SJCRH30 (cell line): ENCODE measurements at regions not wholly inside any gene's neighbourhood (a gene's known extent, or its start where the extent isn't known, plus 50 kb on each side); places are given as distances from the start of the nearest gene placed in this dataset.
"Not testable (repeated sequence)": the region's sequence is repeated elsewhere in the genome, so short reads cannot be mapped to it uniquely, and the experiment has no call there.

ENCODE experiments used
- DNase-seq, 2 experiments: peaks; one replicate each; pipeline ENCODE4 v3.0.0-alpha.2; 2015 to 2020
- H3K27ac ChIP-seq: fragments of 250-450 bp; sonication (Bioruptor Pico); 2 replicates; pipeline ENCODE4 v1.5.1; 2020; ENCODE audit warnings: mild to moderate bottlenecking, moderate library complexity
- H3K27me3 ChIP-seq: fragments of 250-450 bp; sonication (Bioruptor Pico); 2 replicates; pipeline ENCODE4 v1.5.1; 2020; ENCODE audit warnings: mild to moderate bottlenecking, moderate library complexity
- H3K36me3 ChIP-seq: fragments of 250-450 bp; sonication (Bioruptor Pico); 2 replicates; pipeline ENCODE4 v1.5.1; 2020; ENCODE audit warnings: mild to moderate bottlenecking, moderate library complexity
- H3K4me1 ChIP-seq: fragments of 250-450 bp; sonication (Bioruptor Pico); 2 replicates; pipeline ENCODE4 v1.5.1; 2020; ENCODE audit warnings: mild to moderate bottlenecking, moderate library complexity
- H3K4me3 ChIP-seq: fragments of 250-450 bp; sonication (Bioruptor Pico); 2 replicates; pipeline ENCODE4 v1.5.1; 2020; ENCODE audit warnings: mild to moderate bottlenecking, moderate library complexity
- H3K9me3 ChIP-seq: fragments of 250-450 bp; sonication (Bioruptor Pico); replicated peaks from 2 replicates; pipeline ENCODE4 v1.5.1; 2020; ENCODE audit warnings: mild to moderate bottlenecking, moderate library complexity

GRCh38 chr10:118973744-118974143 lies 55.8 kb upstream of the NANOS1 start:
- H3K4me3 ChIP-seq: no peak overlapping the region
- no peaks in the 10 kb centered on the region for H3K36me3 ChIP-seq
- H3K4me1 ChIP-seq: peaks cover 15% of the 10 kb centered on the region
- H3K27me3 ChIP-seq: no peaks in the 10 kb centered on the region
- H3K9me3 ChIP-seq: peaks cover 9% of the 10 kb centered on the region
- H3K27ac ChIP-seq: no peak overlapping the region
- no peak for DNase-seq

- Histone ChIP-seq H3K4me3 (no peak overlapping the region), H3K27me3 (no peaks in the 10 kb centered on the region), H3K4me1 (peaks cover 24% of the 10 kb centered on the region), H3K27ac (no peak overlapping the region), H3K36me3 (no peaks in the 10 kb centered on the region), H3K9me3 (peaks cover 9% of the 10 kb centered on the region)
- DNase-seq: no peak
Measured at GRCh38 chr10:118974951-118975350, 54.6 kb upstream of the NANOS1 start.

GRCh38 chr10:118976219-118976618 lies 53.3 kb upstream of the NANOS1 start:
- H3K9me3 ChIP-seq, H3K27me3 ChIP-seq, H3K27ac ChIP-seq, H3K4me3 ChIP-seq, DNase-seq, H3K36me3 ChIP-seq: not testable (repeated sequence)
- H3K4me1 ChIP-seq: peaks cover 23% of the 10 kb centered on the region

- H3K36me3 ChIP-seq: no peaks in the 10 kb centered on the region
- no peak overlapping the region for H3K4me3 ChIP-seq
- DNase-seq: no peak
- no peaks in the 10 kb centered on the region for H3K27me3 ChIP-seq
- no peak overlapping the region for H3K27ac ChIP-seq
- peaks cover 21% of the 10 kb centered on the region for H3K4me1 ChIP-seq
- H3K9me3 ChIP-seq: peaks cover 9% of the 10 kb centered on the region
Measured at GRCh38 chr10:118977022-118977599, 52.4 kb upstream of the NANOS1 start.

- no peak overlapping the region for H3K4me3 ChIP-seq
- H3K9me3 ChIP-seq: peaks cover 9% of the 10 kb centered on the region
- no peaks in the 10 kb centered on the region for H3K36me3 ChIP-seq
- H3K27ac ChIP-seq: no peak overlapping the region
- DNase-seq: no peak
- H3K27me3 ChIP-seq: no peaks in the 10 kb centered on the region
- peaks cover 26% of the 10 kb centered on the region for H3K4me1 ChIP-seq
Measured at GRCh38 chr10:118977835-118978234, 51.7 kb upstream of the NANOS1 start.

GRCh38 chr10:118978316-118978997 lies 51.1 kb upstream of the NANOS1 start:
- Histone ChIP-seq H3K27me3 (no peaks in the 10 kb centered on the region), H3K4me1 (peaks cover 32% of the 10 kb centered on the region), H3K4me3 (no peak overlapping the region), H3K9me3 (peaks cover 5% of the 10 kb centered on the region), H3K36me3 (no peaks in the 10 kb centered on the region), H3K27ac (no peak overlapping the region)
- DNase-seq: no peak

GRCh38 chr10:118978998-118979350 lies 50.5 kb upstream of the NANOS1 start:
- DNase-seq: no peak
- H3K36me3 ChIP-seq: no peaks in the 10 kb centered on the region
- no peaks in the 10 kb centered on the region; the same call in 1 of the 2 replicates for H3K9me3 ChIP-seq
- H3K27me3 ChIP-seq: no peaks in the 10 kb centered on the region
- peaks cover 34% of the 10 kb centered on the region for H3K4me1 ChIP-seq
- no peak overlapping the region for H3K4me3 ChIP-seq
- no peak overlapping the region for H3K27ac ChIP-seq

GRCh38 chr10:118979661-118980060 lies 49.9 kb upstream of the NANOS1 start:
- H3K4me3 ChIP-seq: no peak overlapping the region
- H3K9me3 ChIP-seq: no peaks in the 10 kb centered on the region
- H3K4me1 ChIP-seq: peaks cover 34% of the 10 kb centered on the region
- no peak overlapping the region; the same call in 1 of the 2 replicates for H3K27ac ChIP-seq
- no peaks in the 10 kb centered on the region for H3K36me3 ChIP-seq
- DNase-seq: no peak
- no peaks in the 10 kb centered on the region for H3K27me3 ChIP-seq
